AG04450 (cell line): ENCODE measurements at regions not wholly inside any gene's neighbourhood (a gene's known extent, or its start where the extent isn't known, plus 50 kb on each side); places are given as distances from the start of the nearest gene placed in this dataset.

Experiments
- CTCF ChIA-PET: fragments of 300-600, 350-600 bp; formaldehyde crosslinking; extraction: SDS; loops from one replicate; lab custom pipeline; 2022; ENCODE audit warnings: antibody characterized with exemption, inconsistent platforms; lab: Charles Lee
- POLR2A ChIA-PET: fragments of 350-600 bp; formaldehyde crosslinking; extraction: SDS; loops from one replicate; lab custom pipeline; 2021; ENCODE audit warnings: antibody characterized with exemption, inconsistent platforms; lab: Yijun Ruan, JAX
- DNase-seq: peaks from one replicate; pipeline ENCODE4 v3.0.0-alpha.2; 2011; ENCODE audit warnings: low read depth, low spot score
- H3K27ac ChIP-seq: one replicate; pipeline ENCODE4 v1.5.1; 2012; ENCODE audit warnings: low read depth, low read length, control low read depth
- H3K27me3 ChIP-seq: one replicate; pipeline ENCODE4 v1.6.0; 2012; ENCODE audit warnings: low read length; ENCODE audit not compliant: control insufficient read depth, insufficient read depth
- H3K4me3 ChIP-seq: 2 replicates; pipeline ENCODE4 v1.5.1; 2011; ENCODE audit warnings: mild to moderate bottlenecking, low read depth, low read length, control low read depth
- H3K9me3 ChIP-seq: 2 replicates; pipeline ENCODE4 v1.5.1; 2012; ENCODE audit warnings: low read length; ENCODE audit not compliant: control insufficient read depth, insufficient read depth
- CTCF ChIP-seq: IDR thresholded peaks from 2 replicates; pipeline ENCODE4 v1.5.1; 2011; ENCODE audit warnings: low read depth, low read length, control low read depth, inconsistent platforms

- CTCF ChIA-PET: no interaction called here
- DNase-seq: no peak
- no peak for TF ChIP-seq CTCF
- POLR2A ChIA-PET: no interaction called here
- Histone ChIP-seq H3K9me3 (peaks cover 33% of the 10 kb centered on the region), H3K4me3 (no peak overlapping the region), H3K27me3 (no peaks in the 10 kb centered on the region), H3K27ac (no peak overlapping the region)
Measured at GRCh38 chr15:98126326-98127085, 166.0 kb downstream of the ARRDC4 start.

- DNase-seq: no peak
- no peak for TF ChIP-seq CTCF
- Histone ChIP-seq H3K27me3 (no peaks in the 10 kb centered on the region), H3K27ac (no peak overlapping the region), H3K9me3 (peaks cover 30% of the 10 kb centered on the region), H3K4me3 (no peak overlapping the region)
- POLR2A ChIA-PET: no interaction called here
- CTCF ChIA-PET: no interaction called here
Measured at GRCh38 chr15:98127586-98127985, 167.1 kb downstream of the ARRDC4 start.

DNA sequence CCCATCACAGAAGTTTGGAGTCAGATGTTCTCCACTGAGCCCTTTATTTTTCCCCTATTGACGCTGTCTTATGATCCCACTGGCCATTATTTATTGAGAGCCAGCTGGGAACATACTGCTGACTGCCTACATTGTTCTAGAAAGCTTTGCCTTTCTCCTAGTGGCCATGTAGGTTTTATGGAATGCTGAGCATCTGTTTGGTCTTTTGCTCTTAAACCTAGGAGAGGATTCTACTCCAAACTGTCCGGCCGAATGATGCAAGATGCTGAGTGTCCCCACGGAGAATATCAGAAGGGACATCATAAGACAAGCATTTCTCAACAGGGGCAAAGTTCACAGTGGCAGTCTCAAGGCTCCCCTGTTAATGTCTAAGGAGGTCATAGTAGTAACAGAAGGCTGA, 171.4 kb downstream of the ARRDC4 start:
- TF ChIP-seq CTCF: no peak
- no peak overlapping the region for H3K4me3 ChIP-seq
- ChIA-PET POLR2A (no interaction called here), CTCF (no interaction called here)
- no peak overlapping the region for H3K27ac ChIP-seq
- peaks cover 21% of the 10 kb centered on the region; the same call in 1 of the 2 replicates for H3K9me3 ChIP-seq
- no peak for DNase-seq
- no peaks in the 10 kb centered on the region for H3K27me3 ChIP-seq

- H3K4me3 ChIP-seq: no peak overlapping the region
- no peak overlapping the region for H3K27ac ChIP-seq
- TF ChIP-seq CTCF: no peak
- ChIA-PET POLR2A (no interaction called here), CTCF (no interaction called here)
- H3K9me3 ChIP-seq: peaks cover 15% of the 10 kb centered on the region; the same call in 1 of the 2 replicates
- DNase-seq: no peak
- H3K27me3 ChIP-seq: no peaks in the 10 kb centered on the region
Measured at GRCh38 chr15:98134905-98135304, 174.4 kb downstream of the ARRDC4 start.

GRCh38 chr15:98138910-98139309, 178.4 kb downstream of the ARRDC4 start:
- CTCF ChIA-PET: no interaction called here
- no peak overlapping the region for H3K27ac ChIP-seq
- peaks cover 8% of the 10 kb centered on the region; the same call in 1 of the 2 replicates for H3K9me3 ChIP-seq
- H3K27me3 ChIP-seq: no peaks in the 10 kb centered on the region
- no peak for DNase-seq
- H3K4me3 ChIP-seq: no peak overlapping the region
- TF ChIP-seq CTCF: no peak
- POLR2A ChIA-PET: no interaction called here
